ENCODE measurements at regions not wholly inside any gene's neighbourhood (a gene's known extent, or its start where the extent isn't known, plus 50 kb on each side); places are given as distances from the start of the nearest gene placed in this dataset.

GRCh38 chr2:12417786-12418185, 298.9 kb upstream of the TRIB2 start:
- DNase-seq (ENCODE audit: low read depth): no peak

- DNase-seq (ENCODE audit: low read depth): no peak
Observed at GRCh38 chr2:12419803-12420202, 296.9 kb upstream of the TRIB2 start.

DNA sequence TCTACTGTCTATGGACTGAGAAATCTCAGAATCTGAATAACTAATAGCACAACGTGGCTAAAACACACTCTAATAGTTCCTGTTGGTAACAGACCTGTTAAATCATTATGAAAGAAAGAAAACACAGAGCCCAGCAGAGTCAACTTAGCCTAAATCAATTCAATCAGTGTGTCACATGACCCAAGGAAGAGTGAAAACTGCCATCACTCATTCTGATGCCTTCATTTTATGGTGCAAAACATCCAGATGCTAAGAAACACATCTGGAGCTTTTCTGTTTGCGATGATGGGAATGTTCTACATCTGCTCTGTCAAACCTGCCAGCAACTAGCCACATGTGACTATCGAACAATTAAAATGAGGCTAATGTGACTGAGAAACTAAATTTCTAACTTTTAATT, 295.7 kb upstream of the TRIB2 start:
- DNase-seq (ENCODE audit: low read depth): no peak

GRCh38 chr2:12424219-12424618, 292.5 kb upstream of the TRIB2 start:
- DNase-seq (ENCODE audit: low read depth): no peak

GRCh38 chr2:12424809-12425208, 291.9 kb upstream of the TRIB2 start:
- no peak for DNase-seq (ENCODE audit: low read depth)

GRCh38 chr2:12428324-12428723, 288.4 kb upstream of the TRIB2 start:
- no peak for DNase-seq (ENCODE audit: low read depth)

DNA sequence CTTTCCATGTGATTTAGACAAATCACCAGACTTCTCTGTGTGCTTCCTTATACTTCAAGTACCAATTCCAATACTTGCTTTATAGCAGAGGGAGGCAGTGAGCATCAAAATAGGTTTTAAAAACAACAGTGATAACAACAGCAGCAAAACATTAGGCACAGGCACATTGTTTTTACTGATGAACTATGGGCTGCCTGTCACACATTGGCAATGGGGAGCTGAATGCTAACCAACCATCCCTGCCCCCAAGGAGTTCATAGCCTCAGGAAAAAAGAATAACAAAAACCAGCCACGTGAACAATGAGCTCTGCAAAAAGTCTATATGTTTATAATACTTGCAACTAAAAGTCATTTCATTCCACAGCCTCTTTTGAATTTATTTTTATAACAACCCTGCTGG, 287.9 kb upstream of the TRIB2 start:
- DNase-seq (ENCODE audit: low read depth): no peak

- DNase-seq (ENCODE audit: low read depth): peak; percentile 25
Observed at GRCh38 chr2:12429779-12430406, 286.8 kb upstream of the TRIB2 start.

- no peak for DNase-seq (ENCODE audit: low read depth)
Observed at GRCh38 chr2:12430407-12431133, 286.2 kb upstream of the TRIB2 start.

DNA sequence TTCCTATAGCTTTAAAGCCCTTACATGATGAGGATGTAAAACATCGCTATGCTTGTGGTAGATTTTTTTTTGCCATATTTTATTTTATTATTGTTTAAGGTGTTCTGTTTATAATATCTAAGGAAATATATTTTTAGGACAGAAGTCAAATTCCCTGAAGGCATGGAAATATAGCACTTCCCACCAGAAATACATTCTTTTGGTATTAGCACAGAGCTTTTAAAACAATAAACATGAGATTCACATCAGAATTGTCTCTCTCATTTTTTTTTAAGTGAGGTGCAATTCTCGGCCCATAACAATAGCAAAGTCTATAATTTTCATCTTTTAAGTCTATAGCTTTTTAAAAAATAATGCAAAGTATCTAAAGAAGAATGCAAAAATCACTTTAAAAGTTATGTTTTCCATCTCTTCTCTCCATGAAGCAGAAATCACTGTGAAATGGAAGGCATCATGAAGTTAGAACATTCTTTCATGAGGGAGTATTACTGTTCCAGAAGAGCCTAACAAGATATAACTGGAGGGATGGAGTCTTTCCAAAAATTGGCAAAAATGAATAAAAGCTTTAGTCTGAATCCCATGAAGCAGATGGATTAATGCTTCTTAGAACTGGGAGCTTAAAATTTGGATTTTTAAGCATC, 283.6 kb upstream of the TRIB2 start:
- no peak for DNase-seq (ENCODE audit: low read depth)

DNA sequence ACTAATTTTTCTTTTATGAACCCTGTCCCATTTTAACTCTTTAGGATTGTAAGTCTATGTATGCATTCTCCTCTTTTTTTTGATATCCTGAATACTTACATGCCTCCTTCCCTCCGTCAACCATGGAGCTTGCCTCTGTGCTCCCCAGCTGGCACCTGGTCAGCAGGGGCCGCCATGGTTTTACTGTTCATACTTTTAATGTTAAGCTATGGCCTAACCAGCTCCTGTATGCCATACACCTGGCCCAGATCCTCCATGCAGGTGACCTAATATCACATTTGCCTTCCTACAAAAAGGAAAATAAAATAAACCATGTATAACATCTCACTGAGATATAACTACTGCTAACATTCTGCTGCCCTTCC, 283.1 kb upstream of the TRIB2 start:
- no peak for DNase-seq (ENCODE audit: low read depth)

- DNase-seq (ENCODE audit: low read depth): no peak
Observed at GRCh38 chr2:12434630-12435098, 282.1 kb upstream of the TRIB2 start.

- no peak for DNase-seq (ENCODE audit: low read depth)
Observed at GRCh38 chr2:12435430-12436222, 281.1 kb upstream of the TRIB2 start.

GRCh38 chr2:12436483-12436882, 280.3 kb upstream of the TRIB2 start:
- DNase-seq (ENCODE audit: low read depth): no peak

DNA sequence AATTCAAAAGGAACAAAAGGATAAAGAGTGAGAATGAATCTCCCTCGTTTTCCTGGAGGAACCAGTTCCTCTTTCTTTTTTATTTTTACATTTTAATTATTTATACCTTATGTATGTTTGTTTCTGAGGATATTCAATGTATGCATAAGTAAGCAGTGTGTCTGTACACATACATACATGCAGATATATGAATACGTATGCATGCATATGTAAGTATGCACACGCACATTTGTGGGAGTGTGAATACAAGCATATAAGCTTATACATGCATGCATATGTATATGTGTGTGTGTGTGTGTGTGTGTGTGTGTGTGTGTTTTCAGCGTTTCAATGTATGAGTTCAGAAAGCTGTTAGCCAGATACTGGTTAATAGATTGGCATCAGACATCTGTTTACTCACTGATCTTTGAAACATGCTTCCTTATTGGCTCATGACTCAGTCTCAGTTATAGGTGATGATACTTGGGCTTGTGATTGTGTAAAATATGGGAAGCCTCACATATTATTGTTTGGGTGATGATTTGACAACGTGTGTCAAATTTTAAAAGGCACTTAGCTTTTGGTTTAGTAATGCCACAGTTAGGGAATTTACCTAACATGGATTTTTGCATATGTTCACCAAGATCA, 279.7 kb upstream of the TRIB2 start:
- DNase-seq (ENCODE audit: low read depth): no peak

- no peak for DNase-seq (ENCODE audit: low read depth)
Observed at GRCh38 chr2:12440731-12441130, 276.0 kb upstream of the TRIB2 start.

DNA sequence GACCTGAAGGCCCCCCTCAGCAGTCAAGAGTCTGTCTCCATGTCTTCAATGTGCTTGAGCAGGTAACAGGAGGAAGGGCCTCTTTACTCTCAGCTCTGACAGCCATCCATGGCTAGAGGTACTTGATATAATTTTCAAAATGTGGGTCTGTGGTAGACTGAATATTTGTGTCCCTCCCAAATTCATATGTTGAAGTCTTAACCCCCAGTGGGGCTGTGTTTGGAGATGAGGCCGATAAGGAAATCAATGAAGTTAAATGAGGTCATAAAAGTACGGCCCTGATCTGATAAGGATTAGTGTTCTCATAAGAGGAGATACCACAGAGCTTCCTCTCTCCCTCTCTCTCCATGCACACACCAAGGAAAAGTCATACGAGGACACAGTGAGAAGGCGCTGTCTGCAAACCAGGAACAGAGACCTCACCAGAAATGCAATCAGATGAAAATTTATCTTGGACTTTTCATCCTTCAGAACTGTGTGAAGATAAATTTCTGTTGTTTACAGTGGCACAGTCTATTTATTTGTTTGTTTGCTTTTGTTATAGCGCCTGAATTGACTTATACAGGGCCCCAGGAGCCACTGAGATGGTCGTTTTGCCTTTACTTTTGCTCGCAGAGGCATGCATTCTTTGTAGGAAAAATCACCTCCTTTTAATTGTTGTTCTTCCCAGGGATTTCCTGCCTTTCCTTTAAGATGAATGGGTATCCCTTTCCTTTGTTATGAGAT, 274.8 kb upstream of the TRIB2 start:
- DNase-seq (ENCODE audit: low read depth): no peak

- no peak for DNase-seq (ENCODE audit: low read depth)
Observed at GRCh38 chr2:12442476-12442847, 274.3 kb upstream of the TRIB2 start.

- no peak for DNase-seq (ENCODE audit: low read depth)
Observed at GRCh38 chr2:12448846-12449505, 267.8 kb upstream of the TRIB2 start.

DNA sequence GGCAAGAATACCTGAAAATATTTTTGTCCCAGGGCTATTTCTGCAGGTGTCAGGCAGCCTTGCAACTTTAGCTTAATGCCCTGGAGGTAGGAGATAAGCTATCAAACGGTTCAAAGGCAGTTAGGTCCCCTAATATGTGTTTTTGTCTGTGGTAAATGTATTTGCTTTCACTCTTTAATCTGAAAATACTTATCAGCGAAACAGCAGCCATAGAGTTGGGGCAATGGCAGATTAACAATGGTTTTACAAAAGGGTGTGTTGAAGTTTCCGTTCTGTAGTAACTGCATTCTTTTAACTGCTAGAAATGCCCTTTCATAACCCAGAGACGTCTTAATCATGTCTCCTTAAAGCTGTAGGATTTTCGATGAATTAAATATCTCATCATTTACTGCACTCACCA, 265.0 kb upstream of the TRIB2 start:
- no peak for DNase-seq (ENCODE audit: low read depth)

DNA sequence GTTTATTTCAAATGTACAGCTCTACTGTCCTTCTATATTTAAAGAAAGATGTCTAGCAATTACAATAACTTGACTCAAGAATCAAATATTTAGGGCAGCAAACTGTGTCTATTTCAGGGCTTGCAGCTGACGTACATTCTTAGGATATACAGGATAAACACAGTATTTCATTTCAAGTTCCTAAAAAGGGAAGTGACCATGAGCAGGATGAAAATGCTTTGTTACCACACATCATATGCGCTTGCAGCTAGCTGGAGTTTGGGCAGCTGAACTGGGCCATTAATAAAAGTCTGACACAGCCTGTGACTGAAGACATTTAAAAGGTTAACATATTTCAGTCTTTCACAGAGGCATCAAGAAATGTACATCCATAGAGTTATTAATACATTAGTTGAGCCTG, 264.6 kb upstream of the TRIB2 start:
- no peak for DNase-seq (ENCODE audit: low read depth)

Measured in HS-5 (cell line).